Fibroblast of the conjunctiva (primary cell): ENCODE measurements at regions not wholly inside any gene's neighbourhood (a gene's known extent, or its start where the extent isn't known, plus 50 kb on each side); places are given as distances from the start of the nearest gene placed in this dataset.

Source experiments
- DNase-seq: peaks from one replicate; pipeline ENCODE4 v3.0.0-alpha.2; 2010; ENCODE audit warnings: low read depth

DNA sequence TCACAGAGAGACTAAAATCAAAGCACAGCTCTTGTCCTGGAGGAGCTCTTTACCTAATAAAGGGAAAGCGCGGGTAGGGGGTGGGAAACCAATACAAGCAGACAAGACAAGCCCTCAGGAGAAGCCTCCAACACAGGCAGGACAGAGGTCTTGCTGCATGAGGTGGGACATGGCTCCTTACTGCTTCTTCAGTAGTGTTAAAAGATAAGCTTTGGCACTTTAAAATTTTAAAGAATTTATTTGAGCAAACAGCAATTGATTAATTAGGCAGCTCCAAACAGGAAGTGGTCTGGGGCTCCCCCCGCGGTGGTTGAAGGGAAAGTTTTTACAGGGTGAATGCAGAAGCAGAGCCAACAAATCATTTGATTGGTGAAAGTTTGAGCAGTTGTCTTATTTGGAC lies 50.3 kb upstream of the MACC1 start:
- no peak for DNase-seq

DNA sequence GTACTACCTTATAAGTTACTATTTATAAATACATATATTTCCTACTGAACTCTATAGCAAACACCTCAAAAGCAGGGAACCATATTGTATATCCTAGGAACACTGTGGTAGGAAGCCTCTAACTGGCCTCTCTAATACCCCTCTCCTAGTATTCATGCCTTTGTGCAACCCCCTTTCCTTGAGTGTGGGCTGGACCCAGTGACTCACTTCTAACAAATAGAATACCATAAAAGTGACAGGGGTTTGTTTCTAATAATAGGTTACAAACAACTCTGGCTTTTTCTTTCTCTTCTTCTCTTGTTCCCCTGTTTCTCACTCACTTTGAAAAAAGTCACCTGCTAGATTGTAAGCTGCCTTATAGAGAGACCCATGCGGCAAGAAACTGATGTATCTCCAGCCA lies 51.6 kb upstream of the MACC1 start:
- no peak for DNase-seq

DNA sequence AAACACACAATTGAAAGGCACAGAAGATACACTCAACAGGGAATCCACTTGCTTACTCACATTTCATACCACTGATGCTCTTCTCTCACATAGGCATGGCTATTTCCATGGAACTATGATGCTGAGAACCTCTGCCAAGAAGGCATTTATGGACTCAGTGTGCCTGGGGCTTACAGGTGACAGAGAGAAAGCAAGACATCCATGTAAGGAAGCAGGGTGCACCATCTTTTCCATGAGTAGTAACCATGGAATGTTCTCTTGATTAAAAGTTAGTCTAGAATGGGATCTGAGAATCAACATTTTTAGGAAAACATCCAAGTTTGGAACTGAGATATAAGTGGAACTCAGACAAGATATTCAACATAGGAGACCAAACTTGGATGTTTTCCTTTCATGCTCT lies 52.5 kb upstream of the MACC1 start:
- DNase-seq, result no peak

- DNase-seq, result no peak
These were observed 53.2 kb upstream of the MACC1 start for GRCh38 chr7:20270371-20270770.

GRCh38 chr7:20270867-20271266 lies 53.7 kb upstream of the MACC1 start:
- DNase-seq, result no peak

- DNase-seq, result no peak
These were observed 55.1 kb upstream of the ITGB8 start for GRCh38 chr7:20275637-20276036.

DNA sequence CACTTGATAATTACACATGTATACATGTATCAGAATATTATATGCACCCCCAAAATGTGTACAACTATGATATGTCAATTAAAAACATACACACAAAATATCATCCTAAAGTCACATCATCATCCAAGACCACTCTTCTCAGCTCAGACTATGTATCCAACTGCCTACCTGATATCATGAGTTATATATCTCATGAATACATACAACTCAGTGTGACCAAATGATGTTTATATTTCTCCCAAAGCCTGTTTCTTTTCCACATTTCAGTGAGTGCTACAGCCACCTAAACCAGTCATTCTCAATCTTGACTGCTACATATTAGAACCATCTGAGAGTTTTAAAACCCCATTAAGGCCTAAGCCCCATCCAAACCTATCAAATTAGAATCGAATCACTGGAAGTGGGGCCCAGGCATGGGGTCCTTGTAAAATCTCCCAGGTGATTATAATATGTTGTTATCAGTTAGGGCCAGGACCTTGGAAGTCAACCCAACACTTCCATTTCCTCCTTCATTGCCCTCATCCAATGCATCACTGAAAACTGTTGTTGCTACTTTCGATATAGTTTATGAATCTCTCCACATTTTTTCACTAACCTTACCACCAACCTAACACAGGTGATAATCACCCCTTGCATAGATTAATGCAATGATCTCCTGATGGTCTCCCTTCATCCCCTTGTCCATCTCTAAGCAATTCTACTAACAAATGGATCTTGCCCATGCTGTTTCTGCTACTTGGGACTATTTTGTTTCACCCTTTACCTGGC lies 53.8 kb upstream of the ITGB8 start:
- DNase-seq, result no peak

GRCh38 chr7:20279979-20280378 lies 50.7 kb upstream of the ITGB8 start:
- no peak for DNase-seq

- peak; percentile 49 for DNase-seq
These were observed 50.0 kb upstream of the ITGB8 start for GRCh38 chr7:20280475-20281351.
